K562 (cell line): ENCODE measurements at regions not wholly inside any gene's neighbourhood (a gene's known extent, or its start where the extent isn't known, plus 50 kb on each side); places are given as distances from the start of the nearest gene placed in this dataset.

Experiments used
- ATAC-seq: fragments of 200-7000 bp; cut with Tn5 transposase; 3 replicates; pipeline ENCODE4 v1.9.1; 2020; ENCODE audit warnings: moderate library complexity
- BruUV-seq: library from RNA; stranded (reverse); fragments of 400-500 nt; replicated peaks from 2 replicates; lab custom pipeline; 2021; lab: Mats Ljungman, UMichigan
- CTCF ChIA-PET: fragments of 300-600 bp; formaldehyde crosslinking; extraction: SDS; loops from one replicate; lab custom pipeline; 2021; ENCODE audit warnings: low intra/inter-chr PET ratio; lab: Yijun Ruan, JAX
- POLR2A ChIA-PET: fragments of 300-600, 350-650 bp; sonication (Branson Sonifier 250); formaldehyde crosslinking; extraction: SDS; loops from one replicate; lab custom pipeline; 2021; ENCODE audit warnings: antibody characterized with exemption, inconsistent platforms; lab: Yijun Ruan, JAX
- DNase-seq, 4 experiments: peaks; one replicate each; pipeline versions ENCODE4 v3.0.0 to v3.0.0-alpha.2; 2011 to 2018; ENCODE audit warnings: low spot score in 3 of 4, mixed read lengths in 3 of 4; ENCODE audit errors: extremely low read depth in 1 of 4
- FAIRE-seq: peaks from 2 replicates; lab custom pipeline; 2011; peaks lifted over from hg19 to GRCh38; lab: Jason Lieb, UNC
- H2AFZ ChIP-seq: 2 replicates; pipeline ENCODE4 v1.6.0; 2011; ENCODE audit warnings: low read depth, low read length, control low read depth, inconsistent platforms
- H3K27ac ChIP-seq: fragments of 200-600 bp; 3 replicates; pipeline ENCODE4 v1.8.0; 2011; ENCODE audit warnings: low read depth, mild to moderate bottlenecking, control low read depth, inconsistent platforms, low read length, moderate library complexity, mixed read lengths; ENCODE audit errors: extremely low read depth
- H3K27me3 ChIP-seq, 2 experiments: fragments of 300-600 bp in 1 of 2; 2 replicates in 1 of 2; 3 replicates in 1 of 2; pipeline versions ENCODE4 v1.6.0 to v1.8.0; 2011; ENCODE audit warnings: inconsistent platforms in 2 of 2, low read length in 2 of 2, mild to moderate bottlenecking in 1 of 2, mixed read lengths in 1 of 2, moderate library complexity in 1 of 2; ENCODE audit not compliant: control insufficient read depth in 2 of 2, insufficient read depth in 2 of 2
- H3K36me3 ChIP-seq: fragments of 300-600 bp; 3 replicates; pipeline ENCODE4 v1.8.0; 2011; ENCODE audit warnings: mild to moderate bottlenecking, low read length, inconsistent platforms; ENCODE audit not compliant: control insufficient read depth, insufficient read depth
- H3K4me1 ChIP-seq, 2 experiments: fragments of 200-600 bp in 1 of 2; replicated peaks in 1 of 2; 2 replicates in 1 of 2; 3 replicates in 1 of 2; pipeline versions ENCODE4 v1.5.1 to v1.8.0; 2011; ENCODE audit warnings: inconsistent platforms in 2 of 2, low read length in 2 of 2, mild to moderate bottlenecking in 1 of 2, mixed read lengths in 1 of 2, moderate library complexity in 1 of 2; ENCODE audit not compliant: control insufficient read depth in 2 of 2, insufficient read depth in 2 of 2
- H3K4me2 ChIP-seq: 2 replicates; pipeline ENCODE4 v1.6.1; 2011; ENCODE audit warnings: low read length, control low read depth, inconsistent platforms, mixed read lengths; ENCODE audit not compliant: insufficient read depth
- H3K4me3 ChIP-seq: fragments of 200-600 bp; sonication (generic), shearing (Covaris generic); 2 replicates; pipeline ENCODE4 v1.5.1; 2016; ENCODE audit warnings: control low read depth, inconsistent platforms
- H3K79me2 ChIP-seq: fragments of 200-600 bp; 3 replicates; pipeline ENCODE4 v1.8.0; 2011; ENCODE audit warnings: low read length, inconsistent platforms; ENCODE audit not compliant: control insufficient read depth, insufficient read depth
- H3K9ac ChIP-seq, 2 experiments: 2 replicates each; pipeline versions ENCODE4 v1.6.0 to v1.6.1; 2011; ENCODE audit warnings: low read depth in 2 of 2, low read length in 2 of 2, control low read depth in 1 of 2, inconsistent platforms in 1 of 2, mild to moderate bottlenecking in 1 of 2, mixed read lengths in 1 of 2; ENCODE audit not compliant: insufficient read depth in 1 of 2
- H3K9me1 ChIP-seq: one replicate; pipeline ENCODE4 v1.6.0; 2011; ENCODE audit warnings: inconsistent platforms, mild to moderate bottlenecking, low read length, moderate library complexity; ENCODE audit not compliant: control insufficient read depth, insufficient read depth
- H3K9me3 ChIP-seq: replicated peaks from 2 replicates; pipeline ENCODE4 v1.5.1; 2011; ENCODE audit warnings: low read depth, low read length, inconsistent platforms; ENCODE audit not compliant: control insufficient read depth, insufficient read depth
- H4K20me1 ChIP-seq: replicated peaks from 2 replicates; pipeline ENCODE4 v1.6.1; 2011; ENCODE audit warnings: low read length, inconsistent platforms, mixed read lengths; ENCODE audit not compliant: control insufficient read depth, insufficient read depth
- CREB1 ChIP-seq, 2 experiments: sonication (generic) in 1 of 2; formaldehyde crosslinking in 1 of 2; IDR thresholded peaks; 2 replicates each; pipeline versions ENCODE4 v1.6.1 to v1.8.0; 2012 to 2022; ENCODE audit warnings: inconsistent platforms in 1 of 2, mild to moderate bottlenecking in 1 of 2, missing genetic modification reagents in 1 of 2, moderate library complexity in 1 of 2
- CUX1 ChIP-seq: fragments of 200-800 bp; sonication (Bioruptor generic); IDR thresholded peaks from 2 replicates; pipeline ENCODE4 v1.6.1; 2016; ENCODE audit warnings: missing genetic modification characterization, missing compliant biosample characterization
- DEAF1 ChIP-seq: fragments of 450-650 bp; formaldehyde crosslinking; IDR thresholded peaks from 2 replicates; pipeline ENCODE4 v1.4.0; 2020; ENCODE audit warnings: mild to moderate bottlenecking, moderate library complexity
- ETV5 ChIP-seq: sonication (generic); formaldehyde crosslinking; IDR thresholded peaks from 2 replicates; pipeline ENCODE4 v1.4.0; 2020; ENCODE audit warnings: low read depth, mild to moderate bottlenecking, missing genetic modification reagents
- FOXK1 ChIP-seq: sonication (generic); formaldehyde crosslinking; IDR thresholded peaks from 2 replicates; pipeline ENCODE4 v1.8.0; 2022; ENCODE audit warnings: missing genetic modification reagents, mild to moderate bottlenecking, borderline replicate concordance
- HMBOX1 ChIP-seq: sonication (generic); IDR thresholded peaks from 2 replicates; pipeline ENCODE4 v1.6.1; 2016
- IRF2 ChIP-seq: sonication (generic); formaldehyde crosslinking; IDR thresholded peaks from 2 replicates; pipeline ENCODE4 v1.8.1; 2022; ENCODE audit warnings: mild to moderate bottlenecking, missing genetic modification reagents
- PTRF ChIP-seq: fragments of 450-650 bp; IDR thresholded peaks from 2 replicates; pipeline ENCODE4 v1.6.1; 2016; ENCODE audit warnings: mild to moderate bottlenecking, missing genetic modification characterization, missing compliant biosample characterization
- TFAP4 ChIP-seq: sonication (generic); formaldehyde crosslinking; IDR thresholded peaks from 2 replicates; pipeline ENCODE4 v1.8.0; 2022; ENCODE audit warnings: missing genetic modification reagents, mild to moderate bottlenecking, moderate library complexity, borderline replicate concordance
- WGBS: fragments of 100-300 bp; shearing (Covaris generic); methylation state at CpG from one replicate; pipeline ENCODE4 v1.1.6; 2016; ENCODE audit warnings: low coverage, mixed read lengths; ENCODE audit not compliant: insufficient coverage; ENCODE audit errors: missing lambda C conversion rate; 5-methylcytosine and 5-hydroxymethylcytosine counted together
- in situ Hi-C: fragments of 300-500 bp; cut with MboI; formaldehyde crosslinking; loops from 4 replicates; pipeline ENCODE4 v1.15.0; 2018; ENCODE audit warnings: inconsistent platforms, mixed read lengths
- intact Hi-C: fragments of 100-400 bp; cut with micrococcal nuclease; formaldehyde crosslinking; loops from 2 replicates; pipeline ENCODE4 v1.14.2; 2022

- TF ChIP-seq CREB1 (IDR thresholded peaks at IDR 0.05) (peak; percentile 64; the same call in 1 of the 2 replicates), CREB1 (CRISPR knock-in tag; IDR thresholded peaks at IDR 0.05) (no peak), ETV5 (CRISPR knock-in tag) (peak; percentile 93), HMBOX1 (peak; percentile 90)
Observed at GRCh38 chr1:234546890-234547788, 62.8 kb downstream of the IRF2BP2 start (continued).

GRCh38 chr1:234546387-234546704 lies 63.6 kb downstream of the IRF2BP2 start:
- no peaks in the 10 kb centered on the region for H4K20me1 ChIP-seq
- H3K79me2 ChIP-seq, result no peaks in the 10 kb centered on the region
- no peaks in the 10 kb centered on the region for H3K36me3 ChIP-seq
- ATAC-seq, result no peak
- H3K4me1 ChIP-seq, result peaks cover 35 to 53% of the 10 kb centered on the region in 2 experiments
- H3K4me2 ChIP-seq, result 0 out of 2 replicates have a peak overlapping the region, but pooled peaks have one; percentile 36
- no TSS peak for BruUV-seq
- no peak overlapping the region for H3K9ac ChIP-seq
- H3K27me3 ChIP-seq, result no peaks in the 10 kb centered on the region
- H3K27ac ChIP-seq, result peak overlapping the region; percentile 61; the same call in 1 of the 3 replicates
- WGBS, result 75% methylated on average over 7 of the region's 7 CpGs
- no peaks in the 10 kb centered on the region for H3K9me3 ChIP-seq
- no peak for FAIRE-seq
- intact Hi-C loops (loop anchor here (2.0 to 5.0 kb wide), 3 partner anchors 36 to 56 kb away; no protein-coding TSS in a partner anchor), in situ Hi-C loops (no loop called here)
- H3K4me3 ChIP-seq, result no peak overlapping the region
- no peak for DNase-seq
- ChIA-PET CTCF (no interaction called here), POLR2A (interaction anchor here (0.6 to 3.5 kb wide), 3 partner anchors 8 to 295 kb away, joined by 3 to 37 read pairs (median 5); no protein-coding TSS in a partner anchor)
- H2AFZ ChIP-seq, result no peak overlapping the region
- H3K9me1 ChIP-seq, result no peaks in the 10 kb centered on the region
- TF ChIP-seq TFAP4 (CRISPR knock-in tag) (no peak), DEAF1 (no peak), IRF2 (no peak), PTRF (tag) (0 out of 2 replicates have a peak, but pooled peaks have one; percentile 3), FOXK1 (no peak), CUX1 (peak; percentile 40; the same call in 1 of the 2 replicates)
